ENCODE measurements at regions not wholly inside any gene's neighbourhood (a gene's known extent, or its start where the extent isn't known, plus 50 kb on each side); places are given as distances from the start of the nearest gene placed in this dataset.
A peak's percentile ranks its signal among the peaks of the same experiment; 100 is the strongest.

DNA sequence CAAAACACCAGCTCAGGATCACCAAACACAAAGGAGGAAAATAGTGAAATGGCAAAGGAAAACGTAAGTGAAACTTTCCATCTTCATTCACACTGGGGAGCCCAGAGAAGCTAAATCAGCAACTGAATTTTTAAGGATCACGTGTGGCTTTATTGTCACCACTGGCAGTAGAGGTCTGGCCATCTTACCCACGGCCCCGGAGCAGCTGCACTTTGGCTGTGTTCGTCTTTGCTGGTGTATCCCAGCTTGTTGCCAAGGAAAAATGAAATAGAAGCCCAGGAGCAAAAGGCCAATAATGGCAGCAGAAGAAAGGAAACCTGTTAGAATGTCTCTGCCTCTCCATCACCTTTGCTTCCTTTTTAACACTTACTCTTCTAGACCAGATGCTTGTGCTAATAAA lies 274.7 kb downstream of the FOXO1 start:
- POLR2A ChIA-PET, result no interaction called here
- CTCF ChIA-PET, result no interaction called here

GRCh38 chr13:40394304-40394985 lies 272.0 kb downstream of the FOXO1 start:
- Histone ChIP-seq H3K27ac (ENCODE audit: low read depth, low read length) (no peak overlapping the region), H3K4me3 (ENCODE audit: low read depth, low read length) (no peak overlapping the region), H3K9me3 (ENCODE audit: control insufficient read depth, insufficient read depth, low read length) (no peaks in the 10 kb centered on the region), H3K27me3 (ENCODE audit: control insufficient read depth, insufficient read depth, low read length) (no peaks in the 10 kb centered on the region)
- ChIA-PET CTCF (no interaction called here), POLR2A (no interaction called here)
- no peak for DNase-seq (ENCODE audit: low read depth, low spot score)
- TF ChIP-seq CTCF (IDR thresholded peaks at IDR 0.05; ENCODE audit: low read depth, low read length), result no peak

More for the DNA sequence above, 274.7 kb downstream of the FOXO1 start:
- TF ChIP-seq CTCF (IDR thresholded peaks at IDR 0.05; ENCODE audit: low read depth, low read length), result no peak
- Histone ChIP-seq H3K27ac (ENCODE audit: low read depth, low read length) (no peak overlapping the region), H3K4me3 (ENCODE audit: low read depth, low read length) (no peak overlapping the region), H3K9me3 (ENCODE audit: control insufficient read depth, insufficient read depth, low read length) (no peaks in the 10 kb centered on the region), H3K27me3 (ENCODE audit: control insufficient read depth, insufficient read depth, low read length) (peaks cover under 1% of the 10 kb centered on the region)
- DNase-seq (ENCODE audit: low read depth, low spot score), result no peak

DNA sequence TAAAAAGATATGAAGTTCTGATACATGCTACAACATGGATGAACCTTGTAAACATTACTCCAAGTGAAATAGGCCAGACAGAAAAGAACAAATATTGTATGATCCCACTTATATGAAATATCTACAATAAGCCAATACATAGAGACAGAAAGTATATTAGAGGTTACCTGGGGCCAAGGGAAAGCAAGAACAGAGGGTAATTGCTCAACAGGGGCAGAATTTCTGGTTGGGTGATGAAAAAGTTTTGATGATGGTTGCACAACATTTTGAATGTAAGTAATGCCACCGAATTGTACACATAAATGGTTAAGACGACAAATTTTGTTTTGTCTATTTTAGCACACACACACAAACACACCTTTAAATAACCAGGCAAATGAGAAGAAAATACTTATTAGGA lies 268.4 kb downstream of the FOXO1 start:
- POLR2A ChIA-PET, result no interaction called here
- CTCF ChIA-PET, result no interaction called here
- DNase-seq (ENCODE audit: low read depth, low spot score), result no peak

DNA sequence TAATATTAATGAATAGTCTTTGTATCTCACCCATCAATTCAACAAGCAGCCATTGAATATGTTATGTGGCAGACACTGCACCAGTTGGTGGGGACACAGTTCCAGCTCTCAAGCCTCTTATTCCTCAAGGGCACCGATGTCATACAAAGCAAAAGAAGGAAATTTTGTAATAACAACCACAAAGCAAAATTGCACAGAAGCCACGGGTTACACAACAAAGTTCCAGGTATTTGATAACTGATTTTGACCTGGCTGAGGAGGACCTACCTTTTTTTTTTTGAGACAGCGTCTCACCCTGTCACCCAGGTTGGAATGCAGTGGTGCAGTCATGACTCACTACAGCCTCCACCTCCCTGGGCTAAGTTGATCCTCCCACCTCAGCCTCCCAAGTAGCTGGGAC lies 266.7 kb downstream of the FOXO1 start:
- Histone ChIP-seq H3K27me3 (ENCODE audit: control insufficient read depth, insufficient read depth, low read length) (no peaks in the 10 kb centered on the region), H3K4me3 (ENCODE audit: low read depth, low read length) (no peak overlapping the region), H3K9me3 (ENCODE audit: control insufficient read depth, insufficient read depth, low read length) (no peaks in the 10 kb centered on the region), H3K27ac (ENCODE audit: low read depth, low read length) (no peak overlapping the region)
- no peak for TF ChIP-seq CTCF (IDR thresholded peaks at IDR 0.05; ENCODE audit: low read depth, low read length)
- POLR2A ChIA-PET, result no interaction called here
- DNase-seq (ENCODE audit: low read depth, low spot score), result no peak
- CTCF ChIA-PET, result no interaction called here

More for the DNA sequence above, 268.4 kb downstream of the FOXO1 start:
- Histone ChIP-seq H3K27me3 (ENCODE audit: control insufficient read depth, insufficient read depth, low read length) (no peaks in the 10 kb centered on the region), H3K27ac (ENCODE audit: low read depth, low read length) (no peak overlapping the region), H3K9me3 (ENCODE audit: control insufficient read depth, insufficient read depth, low read length) (no peaks in the 10 kb centered on the region), H3K4me3 (ENCODE audit: low read depth, low read length) (no peak overlapping the region)
- TF ChIP-seq CTCF (IDR thresholded peaks at IDR 0.05; ENCODE audit: low read depth, low read length), result no peak

GRCh38 chr13:40401911-40402776 lies 264.3 kb downstream of the FOXO1 start:
- Histone ChIP-seq H3K27me3 (ENCODE audit: control insufficient read depth, insufficient read depth, low read length) (no peaks in the 10 kb centered on the region), H3K27ac (ENCODE audit: low read depth, low read length) (peak overlapping the region; percentile 63), H3K4me3 (ENCODE audit: low read depth, low read length) (peak overlapping the region; percentile 28), H3K9me3 (ENCODE audit: control insufficient read depth, insufficient read depth, low read length) (no peaks in the 10 kb centered on the region)
- CTCF ChIA-PET, result no interaction called here
- POLR2A ChIA-PET, result no interaction called here
- DNase-seq (ENCODE audit: low read depth, low spot score), result peak; percentile 79
- TF ChIP-seq CTCF (IDR thresholded peaks at IDR 0.05; ENCODE audit: low read depth, low read length), result no peak

Data from AG04450 (cell line).